ENCODE measurements at regions not wholly inside any gene's neighbourhood (a gene's known extent, or its start where the extent isn't known, plus 50 kb on each side); places are given as distances from the start of the nearest gene placed in this dataset.

DNA sequence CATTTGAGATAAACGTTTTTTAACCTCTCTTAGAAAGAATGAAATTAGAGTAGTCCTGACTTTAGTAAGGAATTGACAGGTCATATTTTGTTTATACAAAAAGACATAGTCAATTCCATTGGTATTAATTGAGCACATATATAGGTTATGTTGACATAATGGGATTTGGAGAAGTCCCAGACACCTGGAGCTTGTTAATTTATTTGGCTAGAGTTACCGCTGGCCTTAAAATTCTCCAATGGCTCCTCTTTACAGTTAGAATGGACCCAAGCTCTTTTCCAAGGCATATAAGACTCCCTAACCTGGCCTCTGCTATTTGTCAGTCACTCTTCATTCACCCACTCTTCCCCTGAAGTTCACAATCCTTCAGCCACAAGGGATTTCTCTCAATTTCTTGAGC is 221.3 kb downstream of the CBLN4 start:
- no peak overlapping the region for H2AK5ac ChIP-seq (ENCODE audit: insufficient read length, low read length)
- Mint-ChIP-seq H3K27ac (no peak overlapping the region; a peak in 1 of 7 replicates), H3K36me3 (ENCODE audit: insufficient read depth in 1 of 3, low read depth in 3 of 3) (peaks cover 0 to 26% (median 4%) of the 10 kb centered on the region in 3 experiments; a peak in 3 of 7 replicates), H3K4me1 (no peaks in the 10 kb centered on the region), H3K4me3 (no peak overlapping the region), H3K9me3 (peaks cover 26 to 84% of the 10 kb centered on the region in 2 experiments), H3K27me3 (ENCODE audit: low read depth) (no peaks in the 10 kb centered on the region; the same call in 1 of the 2 replicates)
- no peak overlapping the region for H3K18ac ChIP-seq (ENCODE audit: insufficient read length, low read depth, low read length)
- no peak overlapping the region for H4K8ac ChIP-seq (replicated peaks; ENCODE audit: insufficient read length, low read depth, low read length)
- H2BK5ac ChIP-seq (ENCODE audit: insufficient read length, low read length) = no peak overlapping the region
- no peak overlapping the region for H3K4me2 ChIP-seq (ENCODE audit: insufficient read depth, insufficient read length, low read length)
- H2AFZ ChIP-seq (ENCODE audit: low read length) = no peak overlapping the region
- no peaks in the 10 kb centered on the region for H3K4me1 ChIP-seq (ENCODE audit: insufficient read depth, low read length)
- no CpG with 5 or more reads among the region's 2 CpGs for WGBS (ENCODE audit: extremely low coverage, insufficient read length, low lambda C conversion rate)
- no peaks in the 10 kb centered on the region for H3K79me2 ChIP-seq (ENCODE audit: insufficient read depth, low read length)
- no peak overlapping the region for H2BK15ac ChIP-seq (ENCODE audit: low read depth, low read length)
- no peaks in the 10 kb centered on the region for H3K23me2 ChIP-seq (ENCODE audit: insufficient read length, low read depth, low read length, poor library complexity, severe bottlenecking)
- no peak overlapping the region for H3K27ac ChIP-seq (ENCODE audit: insufficient read length, low read depth, low read length)
- no peak overlapping the region for H3K9ac ChIP-seq (ENCODE audit: extremely low read depth, insufficient read length, low read length)
- H4K5ac ChIP-seq (ENCODE audit: insufficient read length, low read depth, low read length) = no peak overlapping the region
- H3K9me3 ChIP-seq (ENCODE audit: control insufficient read depth, low read depth, low read length) = no peaks in the 10 kb centered on the region
- TF ChIP-seq, protein P1, sequence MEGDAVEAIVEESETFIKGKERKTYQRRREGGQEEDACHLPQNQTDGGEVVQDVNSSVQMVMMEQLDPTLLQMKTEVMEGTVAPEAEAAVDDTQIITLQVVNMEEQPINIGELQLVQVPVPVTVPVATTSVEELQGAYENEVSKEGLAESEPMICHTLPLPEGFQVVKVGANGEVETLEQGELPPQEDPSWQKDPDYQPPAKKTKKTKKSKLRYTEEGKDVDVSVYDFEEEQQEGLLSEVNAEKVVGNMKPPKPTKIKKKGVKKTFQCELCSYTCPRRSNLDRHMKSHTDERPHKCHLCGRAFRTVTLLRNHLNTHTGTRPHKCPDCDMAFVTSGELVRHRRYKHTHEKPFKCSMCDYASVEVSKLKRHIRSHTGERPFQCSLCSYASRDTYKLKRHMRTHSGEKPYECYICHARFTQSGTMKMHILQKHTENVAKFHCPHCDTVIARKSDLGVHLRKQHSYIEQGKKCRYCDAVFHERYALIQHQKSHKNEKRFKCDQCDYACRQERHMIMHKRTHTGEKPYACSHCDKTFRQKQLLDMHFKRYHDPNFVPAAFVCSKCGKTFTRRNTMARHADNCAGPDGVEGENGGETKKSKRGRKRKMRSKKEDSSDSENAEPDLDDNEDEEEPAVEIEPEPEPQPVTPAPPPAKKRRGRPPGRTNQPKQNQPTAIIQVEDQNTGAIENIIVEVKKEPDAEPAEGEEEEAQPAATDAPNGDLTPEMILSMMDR (conservative IDR thresholded peaks at IDR 0.05) = no peak
- no peak overlapping the region for H3K4ac ChIP-seq (ENCODE audit: low read depth, low read length)
- no peak overlapping the region for H2BK12ac ChIP-seq (ENCODE audit: insufficient read length, low read depth, low read length)
- H3K27me3 ChIP-seq (ENCODE audit: insufficient read depth, low read length) = no peaks in the 10 kb centered on the region
- H2BK20ac ChIP-seq (ENCODE audit: low read depth, low read length, poor library complexity, severe bottlenecking) = no peak overlapping the region
- H3K79me1 ChIP-seq (ENCODE audit: insufficient read depth, low read depth, low read length, poor library complexity, severe bottlenecking) = no peaks in the 10 kb centered on the region
- H3K56ac ChIP-seq (ENCODE audit: insufficient read length, low read depth, low read length) = no peak overlapping the region
- no peak overlapping the region for H3K23ac ChIP-seq (ENCODE audit: insufficient read length, low read depth, low read length)
- no peak overlapping the region for H4K91ac ChIP-seq (ENCODE audit: insufficient read length, low read depth, low read length)
- H2BK120ac ChIP-seq (ENCODE audit: low read depth, low read length, poor library complexity, severe bottlenecking) = no peak overlapping the region
- no peak overlapping the region for H3T11ph ChIP-seq (ENCODE audit: low read length)
- no peak for DNase-seq
- no peaks in the 10 kb centered on the region for H4K20me1 ChIP-seq (ENCODE audit: control insufficient read depth, insufficient read depth, insufficient read length)
- no peak overlapping the region for H3K14ac ChIP-seq (ENCODE audit: insufficient read depth, low read length)

Data from H9 (cell line).